GM10266 (cell line): ENCODE measurements at regions not wholly inside any gene's neighbourhood (a gene's known extent, or its start where the extent isn't known, plus 50 kb on each side); places are given as distances from the start of the nearest gene placed in this dataset.

ENCODE experiments used
- DNase-seq: peaks from one replicate; pipeline ENCODE4 v3.0.0; 2012; ENCODE audit errors: extremely low spot score
- TF ChIP-seq, protein P1 (sequence below): IDR thresholded peaks from 2 replicates; pipeline ENCODE4 v1.5.1; 2012; ENCODE audit warnings: mild to moderate bottlenecking, low read depth; ENCODE audit not compliant: control insufficient read depth, insufficient read depth; ENCODE audit errors: missing control alignments

DNA sequence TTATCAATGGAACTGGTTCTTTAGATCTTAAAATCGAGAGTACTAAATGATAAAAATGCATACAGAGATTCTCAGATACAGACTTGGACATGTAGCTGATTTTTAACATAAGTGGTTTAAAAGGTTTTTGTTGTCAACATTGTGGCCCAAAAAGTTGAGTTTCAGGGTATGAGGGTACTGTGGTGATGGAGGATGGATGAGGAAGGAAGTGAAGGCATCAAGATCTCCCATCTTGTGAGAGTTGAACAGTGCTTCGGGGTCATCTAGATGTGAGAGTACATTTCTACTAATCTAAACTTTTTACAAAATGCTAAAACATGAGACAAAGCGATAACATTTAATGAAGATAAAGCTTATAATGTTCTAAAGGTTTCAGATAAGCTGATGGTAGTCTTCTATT is 452.6 kb downstream of the PCNX1 start:
- TF ChIP-seq, protein P1, sequence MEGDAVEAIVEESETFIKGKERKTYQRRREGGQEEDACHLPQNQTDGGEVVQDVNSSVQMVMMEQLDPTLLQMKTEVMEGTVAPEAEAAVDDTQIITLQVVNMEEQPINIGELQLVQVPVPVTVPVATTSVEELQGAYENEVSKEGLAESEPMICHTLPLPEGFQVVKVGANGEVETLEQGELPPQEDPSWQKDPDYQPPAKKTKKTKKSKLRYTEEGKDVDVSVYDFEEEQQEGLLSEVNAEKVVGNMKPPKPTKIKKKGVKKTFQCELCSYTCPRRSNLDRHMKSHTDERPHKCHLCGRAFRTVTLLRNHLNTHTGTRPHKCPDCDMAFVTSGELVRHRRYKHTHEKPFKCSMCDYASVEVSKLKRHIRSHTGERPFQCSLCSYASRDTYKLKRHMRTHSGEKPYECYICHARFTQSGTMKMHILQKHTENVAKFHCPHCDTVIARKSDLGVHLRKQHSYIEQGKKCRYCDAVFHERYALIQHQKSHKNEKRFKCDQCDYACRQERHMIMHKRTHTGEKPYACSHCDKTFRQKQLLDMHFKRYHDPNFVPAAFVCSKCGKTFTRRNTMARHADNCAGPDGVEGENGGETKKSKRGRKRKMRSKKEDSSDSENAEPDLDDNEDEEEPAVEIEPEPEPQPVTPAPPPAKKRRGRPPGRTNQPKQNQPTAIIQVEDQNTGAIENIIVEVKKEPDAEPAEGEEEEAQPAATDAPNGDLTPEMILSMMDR: no peak
- no peak for DNase-seq

DNA sequence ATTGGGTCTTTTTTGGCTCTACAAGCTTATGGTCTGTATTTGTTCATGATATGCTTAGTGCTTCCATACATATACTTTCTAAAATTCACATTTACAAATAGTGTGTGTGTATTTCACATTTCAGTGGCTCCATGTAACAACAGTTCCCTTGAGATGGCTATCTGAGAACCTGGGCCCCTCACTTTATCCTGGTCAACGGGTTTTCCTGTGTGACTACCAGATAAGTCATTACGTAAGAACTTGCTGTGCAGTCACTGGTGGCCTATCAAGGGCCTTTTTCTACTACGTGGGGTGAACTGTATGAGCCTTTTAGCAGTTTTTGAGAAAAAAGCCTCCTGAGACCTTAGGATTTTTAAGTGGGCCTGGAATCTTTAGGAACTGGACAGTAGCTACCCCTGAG is 454.1 kb downstream of the PCNX1 start:
- no peak for DNase-seq
- TF ChIP-seq, protein P1: no peak

DNA sequence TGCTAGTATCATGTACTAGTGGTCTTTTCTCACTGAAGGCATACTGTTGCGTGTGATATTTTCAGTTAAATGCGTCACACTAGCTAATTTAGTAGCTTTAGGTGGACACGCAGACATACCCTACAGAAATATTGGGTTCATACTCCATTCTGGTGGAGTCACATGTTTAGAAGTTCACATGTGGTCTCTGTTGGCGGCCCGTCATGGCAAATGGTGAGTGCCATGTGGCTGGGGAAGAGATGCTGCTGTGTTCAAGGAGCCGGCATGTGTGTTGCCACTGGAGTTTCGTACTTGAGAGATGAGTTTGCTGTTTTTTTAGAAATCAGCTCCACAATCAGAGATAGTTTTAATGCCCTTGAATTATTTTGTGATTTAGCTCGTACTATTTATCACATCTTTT is 454.6 kb downstream of the PCNX1 start:
- no peak for DNase-seq
- TF ChIP-seq, protein P1: no peak

DNA sequence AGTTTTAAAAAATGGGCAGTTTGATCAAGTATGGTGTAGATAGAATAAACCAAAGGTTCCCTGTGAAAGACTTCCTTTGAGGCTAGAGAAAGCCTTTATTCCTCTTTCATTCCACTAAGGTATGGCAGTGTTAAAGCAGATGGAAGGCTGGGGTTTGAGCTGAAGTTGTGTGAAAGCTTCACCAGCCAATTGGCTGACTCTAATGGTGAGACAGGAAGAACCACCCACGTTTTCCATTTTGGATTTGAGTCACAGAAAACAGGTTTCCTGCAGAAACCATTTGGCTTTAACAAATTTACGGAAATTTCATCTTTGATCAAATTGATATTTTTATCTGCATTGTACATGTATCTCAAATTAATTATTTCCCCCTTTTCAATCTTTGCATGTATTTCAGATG is 455.0 kb downstream of the PCNX1 start:
- DNase-seq: no peak
- TF ChIP-seq, protein P1: no peak

DNA sequence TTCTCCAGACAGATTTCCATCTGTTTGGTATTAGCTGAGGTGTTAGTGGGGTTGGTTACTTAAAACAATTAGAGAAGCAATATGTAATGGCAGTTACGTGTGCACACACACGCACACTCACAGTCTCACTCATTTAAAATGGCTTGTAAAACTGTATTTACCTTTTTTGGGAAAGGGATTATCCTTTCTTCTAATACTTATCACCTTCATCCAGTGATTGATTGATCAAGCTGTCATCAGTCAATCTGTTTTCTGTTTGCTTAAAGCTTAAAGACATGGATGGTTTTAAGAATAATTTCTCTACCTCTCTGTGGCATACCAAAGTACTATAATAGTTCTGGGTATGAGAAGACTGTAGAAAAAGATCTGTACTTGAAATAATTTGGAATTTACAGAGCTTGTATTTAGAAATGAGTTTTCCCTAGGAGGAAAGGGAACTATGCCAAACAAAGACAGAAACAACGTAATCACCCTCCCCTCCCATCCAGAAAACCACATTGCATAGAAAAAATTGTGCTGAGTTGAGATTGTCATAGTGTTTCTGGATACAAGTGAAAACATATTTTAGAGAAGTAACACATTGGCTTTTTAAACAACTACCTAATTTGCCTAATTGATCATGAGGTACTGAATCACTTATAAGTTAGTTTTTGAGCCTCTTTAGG is 455.8 kb downstream of the PCNX1 start:
- TF ChIP-seq, protein P1: no peak
- no peak for DNase-seq

DNA sequence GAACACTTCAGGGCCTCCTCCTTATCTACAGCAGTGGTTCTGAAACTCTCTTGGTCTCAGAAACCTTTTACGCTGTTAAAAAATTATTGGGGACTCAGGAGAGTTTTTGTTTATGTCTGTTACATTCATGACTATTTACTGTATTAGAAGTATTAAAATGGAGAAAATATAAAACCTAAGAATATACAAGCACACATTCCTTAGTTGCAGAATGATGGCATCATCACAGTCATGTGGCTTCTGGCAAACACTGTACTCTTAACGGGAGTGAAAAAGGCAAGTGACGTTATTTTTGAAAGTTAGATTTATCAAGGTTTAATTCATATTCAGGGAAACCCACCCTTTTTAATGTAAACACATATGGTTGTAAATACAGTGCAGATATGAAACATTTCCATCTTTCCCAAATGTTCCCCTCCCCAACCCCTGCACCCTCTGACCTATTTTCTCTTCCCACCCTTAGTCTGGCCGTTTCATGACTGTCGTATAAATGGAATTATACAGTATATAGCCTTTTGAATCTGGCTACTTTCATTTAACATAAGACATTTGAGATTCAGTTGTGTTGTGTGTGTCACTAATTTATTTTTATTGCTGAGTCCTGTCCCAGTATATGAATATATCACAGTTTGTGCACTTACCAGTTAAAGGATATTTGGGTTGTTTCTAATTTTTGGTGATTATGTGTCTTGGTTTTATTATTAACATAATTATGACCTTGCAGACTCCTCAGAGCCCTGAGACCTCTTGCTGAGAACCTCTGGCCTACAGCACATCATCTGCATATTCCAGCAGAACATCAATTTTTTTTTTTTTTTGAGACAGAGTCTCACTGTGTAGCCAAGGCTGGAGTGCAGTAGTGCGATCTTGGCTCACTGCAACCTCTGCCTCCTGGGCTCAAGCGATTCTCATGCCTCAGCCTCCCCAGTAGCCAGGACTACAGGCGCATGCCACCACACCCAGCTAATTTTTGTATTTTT is 457.0 kb downstream of the PCNX1 start:
- no peak for DNase-seq
- TF ChIP-seq, protein P1: no peak

DNA sequence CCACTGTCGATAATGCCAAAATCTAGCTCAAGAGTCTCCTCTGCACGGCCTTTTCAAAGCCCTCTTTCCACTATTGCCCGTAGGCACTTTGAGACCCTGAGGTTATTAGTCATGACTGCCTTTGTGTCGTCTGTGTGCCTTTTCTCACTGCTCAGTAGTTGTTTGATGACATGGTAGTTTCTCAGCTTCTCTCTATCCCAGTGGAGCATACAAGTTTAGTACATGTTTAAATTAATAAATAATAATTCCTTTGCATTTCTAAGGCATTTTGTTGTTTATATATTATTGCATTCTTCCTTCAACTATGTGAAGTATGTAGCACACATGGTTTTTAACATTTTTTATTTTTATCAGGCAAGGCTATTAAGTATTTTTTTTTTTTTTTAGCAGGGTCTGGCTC is 458.1 kb downstream of the PCNX1 start:
- TF ChIP-seq, protein P1: no peak
- DNase-seq: no peak
